Liver (tissue), 8 donors: ENCODE measurements at regions not wholly inside any gene's neighbourhood (a gene's known extent, or its start where the extent isn't known, plus 50 kb on each side); places are given as distances from the start of the nearest gene placed in this dataset.

ENCODE experiments used
- DNase-seq: peaks from one replicate; pipeline ENCODE4 v3.0.0-alpha.2; 2017; ENCODE audit warnings: low spot score
- H3K27ac ChIP-seq, 2 donors: one replicate each; pipeline ENCODE4 v1.7.0; 2013; ENCODE audit warnings: inconsistent platforms in 2 of 2, low read length in 2 of 2, control low read depth in 1 of 2, low read depth in 1 of 2, mild to moderate bottlenecking in 1 of 2
- H3K27me3 ChIP-seq, 4 donors: one replicate each; pipeline versions ENCODE4 v1.6.1 to v1.7.0; 2013; ENCODE audit warnings: low read length in 3 of 4, inconsistent platforms in 1 of 4, mild to moderate bottlenecking in 1 of 4, moderate library complexity in 1 of 4; ENCODE audit not compliant: control insufficient read depth in 4 of 4, insufficient read depth in 4 of 4
- H3K36me3 ChIP-seq, 4 donors: one replicate each; pipeline versions ENCODE4 v1.6.1 to v1.7.0; 2013; ENCODE audit warnings: low read length in 3 of 4, mild to moderate bottlenecking in 3 of 4, low read depth in 1 of 4, moderate library complexity in 1 of 4; ENCODE audit not compliant: control insufficient read depth in 4 of 4, insufficient read depth in 3 of 4
- H3K4me1 ChIP-seq, 4 donors: one replicate each; pipeline versions ENCODE4 v1.6.1 to v1.7.0; 2013; ENCODE audit warnings: low read length in 3 of 4, mild to moderate bottlenecking in 3 of 4, moderate library complexity in 1 of 4; ENCODE audit not compliant: control insufficient read depth in 4 of 4, insufficient read depth in 4 of 4
- H3K4me3 ChIP-seq, 3 donors: one replicate each; pipeline versions ENCODE4 v1.6.1 to v1.7.0; 2013; ENCODE audit warnings: low read length in 3 of 3, control low read depth in 1 of 3, low read depth in 1 of 3, mild to moderate bottlenecking in 1 of 3
- H3K9ac ChIP-seq, 2 donors: one replicate each; pipeline ENCODE4 v1.7.0; 2013; ENCODE audit warnings: low read length in 2 of 2, mild to moderate bottlenecking in 2 of 2, moderate library complexity in 2 of 2, control low read depth in 1 of 2, low read depth in 1 of 2
- H3K9me3 ChIP-seq, 4 donors: one replicate each; pipeline versions ENCODE4 v1.6.1 to v1.7.0; 2013; ENCODE audit warnings: low read length in 3 of 4; ENCODE audit not compliant: control insufficient read depth in 4 of 4
- ATF3 ChIP-seq: IDR thresholded peaks from 2 replicates; pipeline ENCODE4 v1.6.1; 2016; ENCODE audit warnings: antibody characterized with exemption
- CTCF ChIP-seq: fragments of 150-350 bp; IDR thresholded peaks from 2 replicates; pipeline ENCODE4 v1.5.1; 2017; ENCODE audit warnings: improper control_type of control experiment, low read depth, low read length; ENCODE audit not compliant: missing input control
- EGR1 ChIP-seq, 2 donors: IDR thresholded peaks; 2 replicates each; pipeline ENCODE4 v1.6.1; 2016 to 2018; ENCODE audit warnings: antibody characterized with exemption in 2 of 2, low read depth in 2 of 2
- FOXA1 ChIP-seq: IDR thresholded peaks from 2 replicates; pipeline ENCODE4 v1.6.1; 2016; ENCODE audit warnings: antibody characterized with exemption
- FOXA2 ChIP-seq: IDR thresholded peaks from 2 replicates; pipeline ENCODE4 v1.6.1; 2016; ENCODE audit warnings: antibody characterized with exemption
- GABPA ChIP-seq, 2 donors: IDR thresholded peaks in 1 of 2; conservative IDR thresholded peaks in 1 of 2; 2 replicates each; pipeline ENCODE4 v1.6.1; 2016; ENCODE audit warnings: antibody characterized with exemption in 2 of 2, mild to moderate bottlenecking in 1 of 2, moderate library complexity in 1 of 2
- HNF4A ChIP-seq, 2 donors: conservative IDR thresholded peaks; 2 replicates each; pipeline ENCODE4 v1.6.1; 2016; ENCODE audit warnings: antibody characterized with exemption in 2 of 2, mild to moderate bottlenecking in 2 of 2
- HNF4G ChIP-seq: IDR thresholded peaks from 2 replicates; pipeline ENCODE4 v1.6.1; 2016; ENCODE audit warnings: antibody characterized with exemption
- JUND ChIP-seq, 2 donors: IDR thresholded peaks; 2 replicates each; pipeline ENCODE4 v1.6.1; 2016; ENCODE audit warnings: antibody characterized with exemption in 2 of 2
- MAX ChIP-seq: IDR thresholded peaks from 2 replicates; pipeline ENCODE4 v1.6.1; 2016; ENCODE audit warnings: antibody characterized with exemption
- NR2F2 ChIP-seq: IDR thresholded peaks from 2 replicates; pipeline ENCODE4 v1.6.1; 2016; ENCODE audit warnings: antibody characterized with exemption
- RAD21 ChIP-seq, 2 donors: IDR thresholded peaks; 2 replicates each; pipeline ENCODE4 v1.6.1; 2016; ENCODE audit warnings: antibody characterized with exemption in 2 of 2, mild to moderate bottlenecking in 2 of 2
- REST ChIP-seq: IDR thresholded peaks from 2 replicates; pipeline ENCODE4 v1.6.1; 2016; ENCODE audit warnings: antibody characterized with exemption, mild to moderate bottlenecking
- RXRA ChIP-seq, 2 donors: IDR thresholded peaks; 2 replicates each; pipeline ENCODE4 v1.6.1; 2017 to 2018; ENCODE audit warnings: antibody characterized with exemption in 2 of 2, mild to moderate bottlenecking in 1 of 2
- SP1 ChIP-seq: IDR thresholded peaks from 2 replicates; pipeline ENCODE4 v1.6.1; 2018; ENCODE audit warnings: antibody characterized with exemption, mild to moderate bottlenecking
- TAF1 ChIP-seq: conservative IDR thresholded peaks from 2 replicates; pipeline ENCODE4 v1.6.1; 2016; ENCODE audit warnings: antibody characterized with exemption, mild to moderate bottlenecking
- YY1 ChIP-seq: IDR thresholded peaks from 2 replicates; pipeline ENCODE4 v1.6.1; 2016; ENCODE audit warnings: antibody characterized with exemption, mild to moderate bottlenecking
- ZBTB33 ChIP-seq: IDR thresholded peaks from 2 replicates; pipeline ENCODE4 v1.6.1; 2016; ENCODE audit warnings: antibody characterized with exemption
- WGBS: extraction: QIAGEN DNeasy Blood & Tissue Kit; methylation state at CpG from one replicate; pipeline ENCODE4 v1.1.7; 2013; 5-methylcytosine and 5-hydroxymethylcytosine counted together
- donor health status: healthy.
- donor health status: healthy.
- donor health status: healthy.
- donor health status: healthy.
- donor health status: healthy.

GRCh38 chr5:118520771-118521415 is 467.5 kb downstream of the DTWD2 start:
- no peak overlapping the region for H3K4me3 ChIP-seq
- DNase-seq, result no peak
- peaks cover 0 to 4% (median 0%) of the 10 kb centered on the region in 4 donors for H3K27me3 ChIP-seq
- H3K36me3 ChIP-seq, result no peaks in the 10 kb centered on the region
- no peaks in the 10 kb centered on the region for H3K4me1 ChIP-seq
- no peak for TF ChIP-seq FOXA2
- TF ChIP-seq SP1, result no peak
- TF ChIP-seq RAD21 (IDR thresholded peaks at IDR 0.05), result no peak
- TF ChIP-seq MAX, result no peak
- TF ChIP-seq CTCF, result no peak
- TF ChIP-seq HNF4G, result no peak
- TF ChIP-seq EGR1 (IDR thresholded peaks at IDR 0.05; ENCODE audit: low read depth in 2 of 2), result no peak
- no peak overlapping the region for H3K27ac ChIP-seq
- no peaks in the 10 kb centered on the region for H3K9me3 ChIP-seq
- 74% methylated on average over 3 of the region's 3 CpGs for WGBS
- H3K9ac ChIP-seq, result no peak overlapping the region

GRCh38 chr5:118519466-118519865 is 468.9 kb downstream of the DTWD2 start:
- Histone ChIP-seq H3K36me3 (no peaks in the 10 kb centered on the region), H3K4me1 (no peaks in the 10 kb centered on the region), H3K9ac (no peak overlapping the region), H3K27me3 (peaks cover 0 to 4% (median 0%) of the 10 kb centered on the region in 4 donors), H3K9me3 (no peaks in the 10 kb centered on the region), H3K4me3 (no peak overlapping the region), H3K27ac (no peak overlapping the region)
- 65% methylated on average over 1 of the region's 1 CpG for WGBS
- no peak for TF ChIP-seq YY1
- TF ChIP-seq TAF1, result no peak
- TF ChIP-seq FOXA2, result no peak
- TF ChIP-seq SP1, result no peak
- TF ChIP-seq EGR1 (IDR thresholded peaks at IDR 0.05; ENCODE audit: low read depth in 2 of 2), result no peak
- TF ChIP-seq REST, result no peak
- TF ChIP-seq ATF3, result no peak
- no peak for TF ChIP-seq MAX
- TF ChIP-seq JUND (IDR thresholded peaks at IDR 0.05), result no peak
- TF ChIP-seq FOXA1, result no peak
- no peak for TF ChIP-seq ZBTB33
- TF ChIP-seq HNF4A (conservative IDR thresholded peaks at IDR 0.05), result no peak
- TF ChIP-seq HNF4G, result no peak
- TF ChIP-seq NR2F2, result no peak
- no peak for TF ChIP-seq RXRA (IDR thresholded peaks at IDR 0.05)
- TF ChIP-seq CTCF, result no peak
- no peak for TF ChIP-seq RAD21 (IDR thresholded peaks at IDR 0.05)
- TF ChIP-seq GABPA (IDR thresholded peaks at IDR 0.05 in 1 of 2, conservative IDR thresholded peaks at IDR 0.05 in 1 of 2), result no peak
- DNase-seq, result no peak
